ENCODE measurements at regions not wholly inside any gene's neighbourhood (a gene's known extent, or its start where the extent isn't known, plus 50 kb on each side); places are given as distances from the start of the nearest gene placed in this dataset.

DNA sequence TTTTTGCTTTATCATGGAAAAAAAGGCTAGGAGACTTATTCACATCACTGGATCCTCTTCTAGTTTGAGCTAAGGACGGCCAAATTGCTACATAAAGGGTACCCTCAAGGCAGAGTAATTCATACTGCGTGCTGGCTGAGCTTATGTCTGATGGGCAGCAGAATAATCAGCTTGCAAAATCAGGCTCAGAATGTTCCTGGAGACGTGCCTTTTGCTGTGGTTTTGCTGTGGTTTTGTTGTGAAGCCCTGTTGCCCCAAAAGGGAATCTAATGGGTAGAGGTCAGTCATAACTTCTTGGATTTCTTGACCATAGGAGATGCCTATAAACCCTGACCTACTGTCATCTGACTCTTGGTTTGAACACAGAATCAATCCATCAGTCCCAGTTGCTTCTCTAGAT is 189.9 kb downstream of the SOX2 start:
- no peak for TF ChIP-seq EZH2phosphoT487 (IDR thresholded peaks at IDR 0.05; ENCODE audit: borderline replicate concordance, low read length)
- TF ChIP-seq, protein P1, sequence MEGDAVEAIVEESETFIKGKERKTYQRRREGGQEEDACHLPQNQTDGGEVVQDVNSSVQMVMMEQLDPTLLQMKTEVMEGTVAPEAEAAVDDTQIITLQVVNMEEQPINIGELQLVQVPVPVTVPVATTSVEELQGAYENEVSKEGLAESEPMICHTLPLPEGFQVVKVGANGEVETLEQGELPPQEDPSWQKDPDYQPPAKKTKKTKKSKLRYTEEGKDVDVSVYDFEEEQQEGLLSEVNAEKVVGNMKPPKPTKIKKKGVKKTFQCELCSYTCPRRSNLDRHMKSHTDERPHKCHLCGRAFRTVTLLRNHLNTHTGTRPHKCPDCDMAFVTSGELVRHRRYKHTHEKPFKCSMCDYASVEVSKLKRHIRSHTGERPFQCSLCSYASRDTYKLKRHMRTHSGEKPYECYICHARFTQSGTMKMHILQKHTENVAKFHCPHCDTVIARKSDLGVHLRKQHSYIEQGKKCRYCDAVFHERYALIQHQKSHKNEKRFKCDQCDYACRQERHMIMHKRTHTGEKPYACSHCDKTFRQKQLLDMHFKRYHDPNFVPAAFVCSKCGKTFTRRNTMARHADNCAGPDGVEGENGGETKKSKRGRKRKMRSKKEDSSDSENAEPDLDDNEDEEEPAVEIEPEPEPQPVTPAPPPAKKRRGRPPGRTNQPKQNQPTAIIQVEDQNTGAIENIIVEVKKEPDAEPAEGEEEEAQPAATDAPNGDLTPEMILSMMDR (IDR thresholded peaks at IDR 0.05; ENCODE audit: low read depth, low read length, poor library complexity, severe bottlenecking), result no peak
